Esophagus squamous epithelium (tissue), 5 donors: ENCODE measurements at regions not wholly inside any gene's neighbourhood (a gene's known extent, or its start where the extent isn't known, plus 50 kb on each side); places are given as distances from the start of the nearest gene placed in this dataset.

ENCODE experiments used
- DNase-seq: peaks from one replicate; lab custom pipeline; 2025; lab: John Stamatoyannopoulos, UW
- H3K27ac ChIP-seq, 4 donors: fragments of 200-600 bp; sonication (generic); one replicate each; pipeline ENCODE4 v1.5.1; 2016 to 2019; ENCODE audit warnings: mild to moderate bottlenecking in 1 of 4
- H3K27me3 ChIP-seq, 4 donors: fragments of 200-600 bp; sonication (generic); 1 replicate in 3 of 4; 2 replicates in 1 of 4; pipeline versions ENCODE4 v1.5.1 to v1.6.0; 2017 to 2021; ENCODE audit warnings: antibody characterized with exemption in 1 of 4
- H3K36me3 ChIP-seq, 3 donors: fragments of 200-600 bp; sonication (generic); one replicate each; pipeline ENCODE4 v1.5.1; 2016 to 2019
- H3K4me1 ChIP-seq, 3 donors: fragments of 200-600 bp; sonication (generic); one replicate each; pipeline ENCODE4 v1.5.1; 2017 to 2019
- H3K4me3 ChIP-seq, 4 donors: fragments of 200-600 bp; sonication (generic); 1 replicate in 3 of 4; 2 replicates in 1 of 4; pipeline ENCODE4 v1.5.1; 2016 to 2019; ENCODE audit warnings: mild to moderate bottlenecking in 2 of 4, moderate library complexity in 1 of 4
- H3K9me3 ChIP-seq, 3 donors: fragments of 200-600 bp; sonication (generic); one replicate each; pipeline ENCODE4 v1.5.1; 2016 to 2019
- CTCF ChIP-seq, 6 experiments: fragments of 450-650 bp in 4 of 6; fragments of 200-600 bp in 2 of 6; sonication (generic) in 2 of 6; IDR thresholded peaks; one replicate each; pipeline ENCODE4 v1.5.1; 2016 to 2019; ENCODE audit warnings: antibody characterized with exemption in 6 of 6, mild to moderate bottlenecking in 4 of 6, moderate library complexity in 4 of 6
- POLR2A ChIP-seq, 4 donors: fragments of 450-650 bp; IDR thresholded peaks; one replicate each; pipeline ENCODE4 v1.6.1; 2017; ENCODE audit warnings: antibody characterized with exemption in 4 of 4, mild to moderate bottlenecking in 4 of 4, moderate library complexity in 3 of 4
- WGBS, 2 donors: methylation state at CpG; one replicate each; pipeline ENCODE4 v1.1.5; 2018; 5-methylcytosine and 5-hydroxymethylcytosine counted together
- intact Hi-C: fragments of 100-400 bp; cut with DNase I; formaldehyde crosslinking; loops from one replicate; pipeline ENCODE4 v1.15.0; 2022
- donor health status: DM: yes; HTN: yes; CAD: no.

- Histone ChIP-seq H3K27ac (no peak overlapping the region), H3K36me3 (no peaks in the 10 kb centered on the region), H3K4me1 (peaks cover 0 to 15% (median 9%) of the 10 kb centered on the region in 3 donors), H3K27me3 (no peaks in the 10 kb centered on the region), H3K4me3 (no peak overlapping the region), H3K9me3 (no peaks in the 10 kb centered on the region)
- WGBS, 2 donors, result 64 to 85% methylated on average over 7 of the region's 7 CpGs
- intact Hi-C loops, result no loop called here
- TF ChIP-seq POLR2A (IDR thresholded peaks at IDR 0.05) (no peak), CTCF (IDR thresholded peaks at IDR 0.05) (no peak)
- no peak for DNase-seq
These were observed 132.7 kb upstream of the IER5L start for GRCh38 chr9:129310666-129311350.

GRCh38 chr9:129309906-129310305 lies 131.8 kb upstream of the IER5L start:
- Histone ChIP-seq H3K4me1 (peaks cover 0 to 6% (median 2%) of the 10 kb centered on the region in 3 donors), H3K36me3 (no peaks in the 10 kb centered on the region), H3K4me3 (no peak overlapping the region), H3K27me3 (no peaks in the 10 kb centered on the region), H3K9me3 (no peaks in the 10 kb centered on the region), H3K27ac (no peak overlapping the region)
- intact Hi-C loops, result loop anchor here (10.0 kb wide), 1 partner anchor 115 kb away; no protein-coding TSS in a partner anchor
- 80 to 86% methylated on average over 5 of the region's 5 CpGs for WGBS, 2 donors
- TF ChIP-seq POLR2A (IDR thresholded peaks at IDR 0.05), result no peak
- no peak for TF ChIP-seq CTCF (IDR thresholded peaks at IDR 0.05)
- DNase-seq, result no peak

DNA sequence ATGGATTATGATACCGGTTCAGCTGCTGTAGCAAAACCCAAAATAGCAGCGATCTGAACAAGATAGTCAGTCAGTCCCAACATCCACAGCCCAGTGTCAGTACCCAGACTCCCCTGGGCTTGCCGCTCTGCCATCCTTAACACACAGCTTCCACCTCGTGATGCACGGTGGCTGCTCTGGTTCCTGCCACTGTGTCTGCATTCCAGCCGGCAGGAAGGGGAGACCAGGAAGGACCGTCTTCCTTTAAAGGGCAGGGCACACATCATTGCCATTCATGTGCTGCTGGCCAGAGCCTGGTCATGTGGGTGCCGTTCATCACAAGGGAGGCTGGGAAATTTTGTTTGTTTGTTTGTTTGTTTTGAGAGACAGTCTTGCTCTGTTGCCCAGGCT lies 131.0 kb upstream of the IER5L start:
- intact Hi-C loops, result loop anchor here (10.0 kb wide), 1 partner anchor 114 kb away; no protein-coding TSS in a partner anchor
- 91 to 95% methylated on average over 6 to 8 of the region's 8 CpGs for WGBS, 2 donors
- Histone ChIP-seq H3K36me3 (no peaks in the 10 kb centered on the region), H3K4me3 (no peak overlapping the region), H3K27ac (no peak overlapping the region), H3K4me1 (peaks cover 0 to under 1% (median 0%) of the 10 kb centered on the region in 3 donors), H3K9me3 (no peaks in the 10 kb centered on the region), H3K27me3 (no peaks in the 10 kb centered on the region)
- DNase-seq, result no peak
- TF ChIP-seq POLR2A (IDR thresholded peaks at IDR 0.05) (no peak), CTCF (IDR thresholded peaks at IDR 0.05) (no peak)

DNA sequence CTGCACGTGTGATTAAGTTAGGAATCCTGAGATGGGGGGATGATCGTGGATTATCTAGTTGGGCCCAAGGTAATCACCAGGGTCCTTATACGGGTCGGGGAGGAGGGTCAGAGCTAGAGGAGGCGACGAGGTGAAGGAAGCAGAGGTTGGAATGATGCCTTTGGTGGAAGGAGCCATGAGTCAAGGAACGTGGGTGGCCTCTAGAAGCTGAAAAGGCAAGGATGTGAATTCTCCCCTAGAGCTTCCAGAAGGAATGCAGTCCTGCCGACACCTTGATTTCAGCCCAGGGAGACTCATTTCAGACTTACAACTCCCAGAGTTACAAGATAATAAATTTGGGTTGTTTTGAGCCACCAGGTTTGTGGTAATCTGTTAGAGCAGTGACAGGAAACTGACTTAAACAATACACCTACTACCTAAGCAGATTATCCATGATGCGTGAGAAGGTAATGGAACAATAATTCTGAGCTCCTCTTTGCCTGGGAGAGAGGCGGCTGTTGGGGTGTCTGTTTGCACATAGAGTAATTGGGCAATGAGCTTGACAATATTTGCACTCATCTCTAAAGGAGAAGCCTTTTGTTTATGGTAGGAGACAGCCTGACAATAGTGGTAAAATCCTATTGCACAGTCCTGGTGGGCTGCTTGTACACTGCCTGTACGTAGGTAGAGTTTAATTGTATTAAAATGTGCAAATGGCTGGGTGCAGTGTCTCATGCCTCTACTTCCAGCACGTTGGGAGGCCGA lies 129.3 kb upstream of the IER5L start:
- Histone ChIP-seq H3K36me3 (no peaks in the 10 kb centered on the region), H3K27me3 (no peaks in the 10 kb centered on the region), H3K27ac (no peak overlapping the region), H3K4me1 (no peaks in the 10 kb centered on the region), H3K4me3 (no peak overlapping the region), H3K9me3 (no peaks in the 10 kb centered on the region)
- TF ChIP-seq POLR2A (IDR thresholded peaks at IDR 0.05) (no peak), CTCF (IDR thresholded peaks at IDR 0.05) (no peak)
- 69 to 70% methylated on average over 12 to 13 of the region's 13 CpGs for WGBS, 2 donors
- DNase-seq, result no peak
- intact Hi-C loops, result loop anchor here (10.0 kb wide), 1 partner anchor 113 kb away; no protein-coding TSS in a partner anchor
